ENCODE measurements at regions not wholly inside any gene's neighbourhood (a gene's known extent, or its start where the extent isn't known, plus 50 kb on each side); places are given as distances from the start of the nearest gene placed in this dataset.

GRCh38 chr6:139990026-139990686 is 615.7 kb upstream of the CITED2 start:
- H3K4me1 Mint-ChIP-seq: no peaks in the 10 kb centered on the region
- no peak overlapping the region for H3K4me3 ChIP-seq (ENCODE audit: control insufficient read depth in 1 of 2, extremely low read depth in 1 of 2, low read length in 1 of 2)
- ChIA-PET POLR2A (no interaction called here), CTCF (no interaction called here)
- H3K9me3 Mint-ChIP-seq: no peaks in the 10 kb centered on the region
- no CpG with 5 or more reads among the region's 4 CpGs for WGBS (ENCODE audit: insufficient coverage)
- H3K4me3 Mint-ChIP-seq: no peak overlapping the region
- H3K27me3 Mint-ChIP-seq: peaks cover 5 to 10% of the 10 kb centered on the region in 2 donors
- no peak overlapping the region for H3K27ac Mint-ChIP-seq
- no peaks in the 10 kb centered on the region for H3K27me3 ChIP-seq (replicated peaks in 1 of 2; ENCODE audit: control insufficient read depth in 2 of 2, extremely low read depth in 1 of 2, insufficient read depth in 2 of 2, low read length in 1 of 2)
- no peaks in the 10 kb centered on the region for H3K4me1 ChIP-seq (ENCODE audit: control insufficient read depth in 1 of 2, extremely low read depth in 1 of 2, insufficient read depth in 2 of 2, low read length in 2 of 2)
- no peak overlapping the region for H3K27ac ChIP-seq (ENCODE audit: low read length)
- no peaks in the 10 kb centered on the region for H3K9me3 ChIP-seq
- DNase-seq (no peak), ATAC-seq (replicated peaks in 1 of 4) (no peak)
- no peaks in the 10 kb centered on the region for H3K36me3 ChIP-seq (ENCODE audit: control insufficient read depth in 2 of 2, extremely low read depth in 1 of 2, insufficient read depth in 1 of 2, low read length in 1 of 2)
- no peaks in the 10 kb centered on the region for H3K36me3 Mint-ChIP-seq

- no peaks in the 10 kb centered on the region for H3K4me1 ChIP-seq (ENCODE audit: control insufficient read depth in 1 of 2, extremely low read depth in 1 of 2, insufficient read depth in 2 of 2, low read length in 2 of 2)
- DNase-seq: no peak
- no peaks in the 10 kb centered on the region for H3K27me3 ChIP-seq (replicated peaks in 1 of 2; ENCODE audit: control insufficient read depth in 2 of 2, extremely low read depth in 1 of 2, insufficient read depth in 2 of 2, low read length in 1 of 2)
- H3K4me3 ChIP-seq (ENCODE audit: control insufficient read depth in 1 of 2, extremely low read depth in 1 of 2, low read length in 1 of 2): no peak overlapping the region
- Mint-ChIP-seq H3K36me3 (no peaks in the 10 kb centered on the region), H3K9me3 (no peaks in the 10 kb centered on the region), H3K27ac (no peak overlapping the region), H3K4me1 (no peaks in the 10 kb centered on the region), H3K4me3 (no peak overlapping the region), H3K27me3 (peaks cover 5 to 20% of the 10 kb centered on the region in 2 donors)
- H3K9me3 ChIP-seq: no peaks in the 10 kb centered on the region
- no peak overlapping the region for H3K27ac ChIP-seq (ENCODE audit: low read length)
- CTCF ChIA-PET: no interaction called here
- no peak for ATAC-seq (replicated peaks in 1 of 4)
- no peaks in the 10 kb centered on the region for H3K36me3 ChIP-seq (ENCODE audit: control insufficient read depth in 2 of 2, extremely low read depth in 1 of 2, insufficient read depth in 1 of 2, low read length in 1 of 2)
- POLR2A ChIA-PET: no interaction called here
Observed at GRCh38 chr6:139988685-139989084, 614.2 kb upstream of the CITED2 start.

- Mint-ChIP-seq H3K4me1 (peaks cover 0 to under 1% (median 0%) of the 10 kb centered on the region in 3 donors), H3K27ac (no peak overlapping the region), H3K9me3 (no peaks in the 10 kb centered on the region), H3K27me3 (peaks cover 5 to 20% of the 10 kb centered on the region in 2 donors), H3K36me3 (no peaks in the 10 kb centered on the region), H3K4me3 (no peak overlapping the region)
- Histone ChIP-seq H3K4me1 (ENCODE audit: control insufficient read depth in 1 of 2, extremely low read depth in 1 of 2, insufficient read depth in 2 of 2, low read length in 2 of 2) (no peaks in the 10 kb centered on the region), H3K9me3 (no peaks in the 10 kb centered on the region), H3K36me3 (ENCODE audit: control insufficient read depth in 2 of 2, extremely low read depth in 1 of 2, insufficient read depth in 1 of 2, low read length in 1 of 2) (no peaks in the 10 kb centered on the region), H3K27me3 (replicated peaks in 1 of 2; ENCODE audit: control insufficient read depth in 2 of 2, extremely low read depth in 1 of 2, insufficient read depth in 2 of 2, low read length in 1 of 2) (no peaks in the 10 kb centered on the region), H3K4me3 (ENCODE audit: control insufficient read depth in 1 of 2, extremely low read depth in 1 of 2, low read length in 1 of 2) (no peak overlapping the region), H3K27ac (ENCODE audit: low read length) (no peak overlapping the region)
- ATAC-seq (replicated peaks in 1 of 4) (no peak), DNase-seq (no peak)
- ChIA-PET POLR2A (no interaction called here), CTCF (no interaction called here)
Observed at GRCh38 chr6:139987091-139987490, 612.6 kb upstream of the CITED2 start.

GRCh38 chr6:139985236-139985815 is 610.9 kb upstream of the CITED2 start:
- DNase-seq: no peak
- Mint-ChIP-seq H3K36me3 (no peaks in the 10 kb centered on the region), H3K27ac (no peak overlapping the region), H3K9me3 (no peaks in the 10 kb centered on the region), H3K4me3 (no peak overlapping the region), H3K4me1 (peaks cover 0 to 9% (median 0%) of the 10 kb centered on the region in 3 donors), H3K27me3 (peaks cover 5 to 20% of the 10 kb centered on the region in 2 donors)
- Histone ChIP-seq H3K27ac (ENCODE audit: low read length) (no peak overlapping the region), H3K27me3 (replicated peaks in 1 of 2; ENCODE audit: control insufficient read depth in 2 of 2, extremely low read depth in 1 of 2, insufficient read depth in 2 of 2, low read length in 1 of 2) (no peaks in the 10 kb centered on the region), H3K36me3 (ENCODE audit: control insufficient read depth in 2 of 2, extremely low read depth in 1 of 2, insufficient read depth in 1 of 2, low read length in 1 of 2) (no peaks in the 10 kb centered on the region), H3K9me3 (no peaks in the 10 kb centered on the region), H3K4me3 (ENCODE audit: control insufficient read depth in 1 of 2, extremely low read depth in 1 of 2, low read length in 1 of 2) (no peak overlapping the region), H3K4me1 (ENCODE audit: control insufficient read depth in 1 of 2, extremely low read depth in 1 of 2, insufficient read depth in 2 of 2, low read length in 2 of 2) (no peaks in the 10 kb centered on the region)
- CTCF ChIA-PET: no interaction called here
- ATAC-seq (replicated peaks in 1 of 4): no peak
- POLR2A ChIA-PET: interaction anchor here in 1 of 2 donors (0.6 kb wide), 1 partner anchor 531 kb away, joined by 4 read pairs; no protein-coding TSS in a partner anchor

GRCh38 chr6:139984317-139984716 is 609.9 kb upstream of the CITED2 start:
- no peaks in the 10 kb centered on the region for H3K36me3 ChIP-seq (ENCODE audit: control insufficient read depth in 2 of 2, extremely low read depth in 1 of 2, insufficient read depth in 1 of 2, low read length in 1 of 2)
- ChIA-PET CTCF (no interaction called here), POLR2A (no interaction called here)
- Mint-ChIP-seq H3K4me1 (peaks cover 0 to 9% (median 0%) of the 10 kb centered on the region in 3 donors), H3K36me3 (no peaks in the 10 kb centered on the region), H3K4me3 (no peak overlapping the region), H3K9me3 (no peaks in the 10 kb centered on the region), H3K27ac (no peak overlapping the region), H3K27me3 (peaks cover 5 to 20% of the 10 kb centered on the region in 2 donors)
- DNase-seq (no peak), ATAC-seq (replicated peaks in 1 of 4) (no peak)
- WGBS (ENCODE audit: insufficient coverage): 83% methylated on average over 1 of the region's 6 CpGs
- no peaks in the 10 kb centered on the region for H3K9me3 ChIP-seq
- no peaks in the 10 kb centered on the region for H3K4me1 ChIP-seq (ENCODE audit: control insufficient read depth in 1 of 2, extremely low read depth in 1 of 2, insufficient read depth in 2 of 2, low read length in 2 of 2)
- no peak overlapping the region for H3K4me3 ChIP-seq (ENCODE audit: control insufficient read depth in 1 of 2, extremely low read depth in 1 of 2, low read length in 1 of 2)
- no peak overlapping the region for H3K27ac ChIP-seq (ENCODE audit: low read length)
- no peaks in the 10 kb centered on the region for H3K27me3 ChIP-seq (replicated peaks in 1 of 2; ENCODE audit: control insufficient read depth in 2 of 2, extremely low read depth in 1 of 2, insufficient read depth in 2 of 2, low read length in 1 of 2)

- Histone ChIP-seq H3K27me3 (replicated peaks in 1 of 2; ENCODE audit: control insufficient read depth in 2 of 2, extremely low read depth in 1 of 2, insufficient read depth in 2 of 2, low read length in 1 of 2) (no peaks in the 10 kb centered on the region), H3K9me3 (no peaks in the 10 kb centered on the region), H3K27ac (ENCODE audit: low read length) (no peak overlapping the region), H3K4me3 (ENCODE audit: control insufficient read depth in 1 of 2, extremely low read depth in 1 of 2, low read length in 1 of 2) (no peak overlapping the region), H3K4me1 (ENCODE audit: control insufficient read depth in 1 of 2, extremely low read depth in 1 of 2, insufficient read depth in 2 of 2, low read length in 2 of 2) (no peaks in the 10 kb centered on the region), H3K36me3 (ENCODE audit: control insufficient read depth in 2 of 2, extremely low read depth in 1 of 2, insufficient read depth in 1 of 2, low read length in 1 of 2) (no peaks in the 10 kb centered on the region)
- DNase-seq (no peak), ATAC-seq (replicated peaks in 1 of 4) (no peak)
- Mint-ChIP-seq H3K4me3 (no peak overlapping the region), H3K36me3 (no peaks in the 10 kb centered on the region), H3K27ac (no peak overlapping the region), H3K4me1 (peaks cover 0 to 9% (median 0%) of the 10 kb centered on the region in 3 donors), H3K27me3 (peaks cover 5 to 20% of the 10 kb centered on the region in 2 donors), H3K9me3 (no peaks in the 10 kb centered on the region)
- WGBS (ENCODE audit: insufficient coverage): 86% methylated on average over 2 of the region's 5 CpGs
- CTCF ChIA-PET: no interaction called here
- POLR2A ChIA-PET: no interaction called here
Observed at GRCh38 chr6:139983555-139984276, 609.3 kb upstream of the CITED2 start.

All from T-cell (primary cell).